Omental fat pad (tissue), 3 donors: ENCODE measurements at regions not wholly inside any gene's neighbourhood (a gene's known extent, or its start where the extent isn't known, plus 50 kb on each side); places are given as distances from the start of the nearest gene placed in this dataset.

Experiments
- ATAC-seq: fragments of 150-250 bp; one replicate; pipeline ENCODE4 v1.9.1; 2016; ENCODE audit warnings: mild to moderate bottlenecking, moderate library complexity; ENCODE audit not compliant: low FRiP score
- DNase-seq: peaks from one replicate; pipeline ENCODE4 v3.0.0-alpha.2; 2019; ENCODE audit warnings: low spot score
- CTCF ChIP-seq, 3 donors: fragments of 450-650 bp; IDR thresholded peaks; one replicate each; pipeline ENCODE4 v1.5.1; 2016 to 2017; ENCODE audit warnings: antibody characterized with exemption in 3 of 3, mild to moderate bottlenecking in 3 of 3, moderate library complexity in 2 of 3

GRCh38 chr7:113483657-113484056, 365.3 kb upstream of the SMIM30 start:
- TF ChIP-seq CTCF (IDR thresholded peaks at IDR 0.05) = no peak

GRCh38 chr7:113480537-113480936, 362.2 kb upstream of the SMIM30 start:
- ATAC-seq = no peak
- DNase-seq = no peak
- TF ChIP-seq CTCF (IDR thresholded peaks at IDR 0.05) = no peak

More at GRCh38 chr7:113483657-113484056, 365.3 kb upstream of the SMIM30 start:
- DNase-seq (no peak), ATAC-seq (no peak)

GRCh38 chr7:113464096-113464855, 345.9 kb upstream of the SMIM30 start:
- DNase-seq = no peak

GRCh38 chr7:113460067-113460466, 341.7 kb upstream of the SMIM30 start:
- ATAC-seq = no peak
- no peak for TF ChIP-seq CTCF (IDR thresholded peaks at IDR 0.05)
- no peak for DNase-seq

More at GRCh38 chr7:113464096-113464855, 345.9 kb upstream of the SMIM30 start:
- no peak for ATAC-seq
- no peak for TF ChIP-seq CTCF (IDR thresholded peaks at IDR 0.05)

- no peak for ATAC-seq
- TF ChIP-seq CTCF (IDR thresholded peaks at IDR 0.05) = no peak
- DNase-seq = no peak
Observed at GRCh38 chr7:113456533-113456932, 338.2 kb upstream of the SMIM30 start.

GRCh38 chr7:113454597-113455169, 336.3 kb upstream of the SMIM30 start:
- no peak for ATAC-seq
- DNase-seq = no peak
- no peak for TF ChIP-seq CTCF (IDR thresholded peaks at IDR 0.05)

- ATAC-seq (no peak), DNase-seq (no peak)
- TF ChIP-seq CTCF (IDR thresholded peaks at IDR 0.05) = no peak
Observed at GRCh38 chr7:113452245-113452644, 333.9 kb upstream of the SMIM30 start.
